ENCODE measurements at regions not wholly inside any gene's neighbourhood (a gene's known extent, or its start where the extent isn't known, plus 50 kb on each side); places are given as distances from the start of the nearest gene placed in this dataset.

- Histone ChIP-seq H3K4me2 (ENCODE audit: control insufficient read depth, extremely low read depth, insufficient read depth, low read depth, low read length) (no peak overlapping the region), H4K20me1 (ENCODE audit: control insufficient read depth, extremely low read depth, insufficient read depth, low read length) (no peaks in the 10 kb centered on the region), H3K36me3 (ENCODE audit: control insufficient read depth in 2 of 2, extremely low read depth in 1 of 2, insufficient read depth in 2 of 2, low read length in 2 of 2) (no peaks in the 10 kb centered on the region), H3K27me3 (ENCODE audit: control insufficient read depth, extremely low read depth, insufficient read depth, low read length) (no peaks in the 10 kb centered on the region), H3K27ac (ENCODE audit: control insufficient read depth, insufficient read depth, low read length) (peak overlapping the region; percentile 28), H3K9me3 (ENCODE audit: control insufficient read depth, low read depth, low read length) (peaks cover 4% of the 10 kb centered on the region), H3K9me1 (ENCODE audit: control insufficient read depth, extremely low read depth, insufficient read depth, low read length) (no peaks in the 10 kb centered on the region), H3K4me1 (ENCODE audit: control insufficient read depth, extremely low read depth, insufficient read depth, low read length) (peaks cover 59% of the 10 kb centered on the region), H3K9ac (ENCODE audit: control insufficient read depth, extremely low read depth, insufficient read depth, low read length) (no peak overlapping the region), H3K4me3 (ENCODE audit: control insufficient read depth in 2 of 3, extremely low read depth in 1 of 3, insufficient read depth in 2 of 3, low read depth in 1 of 3, low read length in 3 of 3) (no peak overlapping the region), H2AFZ (ENCODE audit: control insufficient read depth, low read length) (no peak overlapping the region), H3K79me2 (ENCODE audit: control insufficient read depth, insufficient read depth, low read length) (no peaks in the 10 kb centered on the region)
- peak; percentile 55 for FAIRE-seq
- no peak for DNase-seq (ENCODE audit: low read depth, low spot score)
- TF ChIP-seq EZH2 (IDR thresholded peaks at IDR 0.05; ENCODE audit: low read length) (no peak), CTCF (optimal IDR thresholded peaks at IDR 0.05 in 1 of 3, IDR thresholded peaks at IDR 0.05 in 1 of 3, conservative IDR thresholded peaks at IDR 0.05 in 1 of 3; ENCODE audit: extremely low read depth in 1 of 3, insufficient read depth in 2 of 3, low read length in 3 of 3) (no peak)
- dilution Hi-C loops (cut with MboI; ENCODE audit: extremely low pct_ligation_motif_present, low sequenced_read_pairs), result no loop called here
Observed at GRCh38 chr1:94617957-94618739, 76.6 kb upstream of the F3 start.

GRCh38 chr1:94617134-94617805, 75.7 kb upstream of the F3 start:
- Histone ChIP-seq H3K27ac (ENCODE audit: control insufficient read depth, insufficient read depth, low read length) (peak overlapping the region; percentile 80), H3K9me1 (ENCODE audit: control insufficient read depth, extremely low read depth, insufficient read depth, low read length) (no peaks in the 10 kb centered on the region), H3K9me3 (ENCODE audit: control insufficient read depth, low read depth, low read length) (peaks cover 4% of the 10 kb centered on the region), H2AFZ (ENCODE audit: control insufficient read depth, low read length) (peak overlapping the region; percentile 75), H3K79me2 (ENCODE audit: control insufficient read depth, insufficient read depth, low read length) (no peaks in the 10 kb centered on the region), H3K27me3 (ENCODE audit: control insufficient read depth, extremely low read depth, insufficient read depth, low read length) (no peaks in the 10 kb centered on the region), H3K4me1 (ENCODE audit: control insufficient read depth, extremely low read depth, insufficient read depth, low read length) (peaks cover 53% of the 10 kb centered on the region), H3K4me2 (ENCODE audit: control insufficient read depth, extremely low read depth, insufficient read depth, low read depth, low read length) (peak overlapping the region; percentile 24), H3K9ac (ENCODE audit: control insufficient read depth, extremely low read depth, insufficient read depth, low read length) (no peak overlapping the region), H3K36me3 (ENCODE audit: control insufficient read depth in 2 of 2, extremely low read depth in 1 of 2, insufficient read depth in 2 of 2, low read length in 2 of 2) (no peaks in the 10 kb centered on the region), H4K20me1 (ENCODE audit: control insufficient read depth, extremely low read depth, insufficient read depth, low read length) (no peaks in the 10 kb centered on the region), H3K4me3 (ENCODE audit: control insufficient read depth in 2 of 3, extremely low read depth in 1 of 3, insufficient read depth in 2 of 3, low read depth in 1 of 3, low read length in 3 of 3) (no peak overlapping the region)
- FAIRE-seq (peak; percentile 98), DNase-seq (ENCODE audit: low read depth, low spot score) (no peak)
- dilution Hi-C loops (cut with MboI; ENCODE audit: extremely low pct_ligation_motif_present, low sequenced_read_pairs), result no loop called here
- no peak for TF ChIP-seq EZH2 (IDR thresholded peaks at IDR 0.05; ENCODE audit: low read length)
- no peak for TF ChIP-seq CTCF (optimal IDR thresholded peaks at IDR 0.05 in 1 of 3, IDR thresholded peaks at IDR 0.05 in 1 of 3, conservative IDR thresholded peaks at IDR 0.05 in 1 of 3; ENCODE audit: extremely low read depth in 1 of 3, insufficient read depth in 2 of 3, low read length in 3 of 3)
